ENCODE measurements at regions not wholly inside any gene's neighbourhood (a gene's known extent, or its start where the extent isn't known, plus 50 kb on each side); places are given as distances from the start of the nearest gene placed in this dataset.
"Not testable (repeated sequence)": the region's sequence is repeated elsewhere in the genome, so short reads cannot be mapped to it uniquely, and the experiment has no call there.

DNA sequence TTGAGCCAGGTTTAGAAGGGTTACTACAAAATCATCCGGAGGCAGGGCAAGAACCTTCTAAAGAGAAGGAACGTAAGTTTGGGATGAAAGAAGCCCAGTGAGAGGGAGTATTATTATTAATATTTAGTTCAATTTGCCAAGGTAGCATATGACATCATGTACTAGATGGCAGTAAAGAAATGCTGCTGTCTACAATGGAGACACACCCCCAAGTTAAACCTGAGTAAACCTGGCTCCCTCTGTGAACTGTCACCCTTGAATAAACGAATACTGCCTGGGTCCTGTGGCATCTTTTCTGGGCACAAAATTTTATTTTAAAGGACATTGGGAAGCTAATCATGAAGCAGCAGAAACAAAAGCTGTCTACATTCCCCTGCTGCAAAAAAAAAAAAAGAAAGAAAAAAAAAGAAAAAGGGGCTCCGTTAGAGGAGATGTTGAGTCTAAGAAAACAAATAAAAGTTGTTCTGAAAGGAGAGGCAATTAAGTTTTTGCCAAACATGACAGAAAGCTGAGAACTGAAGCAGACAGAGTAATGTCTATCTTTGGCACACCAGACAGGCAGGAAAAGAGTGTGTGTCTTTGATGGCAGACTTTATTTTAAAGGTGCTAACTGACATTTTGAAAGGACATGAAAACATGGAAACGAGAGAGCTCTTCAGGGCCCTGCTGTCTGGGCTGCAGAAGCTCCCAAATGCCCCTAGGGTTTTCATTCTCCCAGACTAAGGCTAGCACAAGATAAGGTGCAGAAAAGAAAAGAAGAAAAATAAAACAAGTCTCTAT, 557.7 kb upstream of the CHAC2 start:
- Histone ChIP-seq H3K27me3 (no peaks in the 10 kb centered on the region), H3K27ac (no peak overlapping the region), H3K4me1 (no peaks in the 10 kb centered on the region), H3K9me3 (no peaks in the 10 kb centered on the region), H3K36me3 (no peaks in the 10 kb centered on the region), H3K4me3 (no peak overlapping the region)
- intact Hi-C loops (cut with DNase I; ENCODE audit: low total_unique reads): no loop called here
- TF ChIP-seq, protein P1, sequence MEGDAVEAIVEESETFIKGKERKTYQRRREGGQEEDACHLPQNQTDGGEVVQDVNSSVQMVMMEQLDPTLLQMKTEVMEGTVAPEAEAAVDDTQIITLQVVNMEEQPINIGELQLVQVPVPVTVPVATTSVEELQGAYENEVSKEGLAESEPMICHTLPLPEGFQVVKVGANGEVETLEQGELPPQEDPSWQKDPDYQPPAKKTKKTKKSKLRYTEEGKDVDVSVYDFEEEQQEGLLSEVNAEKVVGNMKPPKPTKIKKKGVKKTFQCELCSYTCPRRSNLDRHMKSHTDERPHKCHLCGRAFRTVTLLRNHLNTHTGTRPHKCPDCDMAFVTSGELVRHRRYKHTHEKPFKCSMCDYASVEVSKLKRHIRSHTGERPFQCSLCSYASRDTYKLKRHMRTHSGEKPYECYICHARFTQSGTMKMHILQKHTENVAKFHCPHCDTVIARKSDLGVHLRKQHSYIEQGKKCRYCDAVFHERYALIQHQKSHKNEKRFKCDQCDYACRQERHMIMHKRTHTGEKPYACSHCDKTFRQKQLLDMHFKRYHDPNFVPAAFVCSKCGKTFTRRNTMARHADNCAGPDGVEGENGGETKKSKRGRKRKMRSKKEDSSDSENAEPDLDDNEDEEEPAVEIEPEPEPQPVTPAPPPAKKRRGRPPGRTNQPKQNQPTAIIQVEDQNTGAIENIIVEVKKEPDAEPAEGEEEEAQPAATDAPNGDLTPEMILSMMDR (IDR thresholded peaks at IDR 0.05): no peak
- no peak for DNase-seq

DNA sequence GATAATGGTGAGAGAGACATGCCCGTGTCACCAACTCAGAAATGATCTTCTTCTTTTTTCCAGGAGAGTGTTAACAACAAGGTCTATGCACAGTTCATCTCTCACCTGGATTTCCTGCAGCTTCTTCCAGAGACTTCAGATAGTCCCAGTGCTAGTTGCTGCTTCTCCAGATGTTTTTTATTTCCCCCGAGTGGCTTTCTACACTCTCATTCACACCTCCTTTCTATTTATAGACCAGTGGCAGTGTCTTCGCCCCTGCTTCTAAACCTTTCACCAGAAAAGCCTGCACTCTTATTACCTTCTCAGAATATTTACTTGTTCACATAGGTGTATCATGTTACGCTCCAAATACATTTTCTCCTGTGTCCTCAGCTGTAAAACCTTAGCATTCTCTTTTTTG, 558.8 kb upstream of the CHAC2 start:
- Histone ChIP-seq H3K9me3 (no peaks in the 10 kb centered on the region), H3K27ac (no peak overlapping the region), H3K4me1 (no peaks in the 10 kb centered on the region), H3K27me3 (no peaks in the 10 kb centered on the region), H3K4me3 (no peak overlapping the region), H3K36me3 (no peaks in the 10 kb centered on the region)
- TF ChIP-seq, protein P1 (IDR thresholded peaks at IDR 0.05): no peak
- no peak for DNase-seq
- intact Hi-C loops (cut with DNase I; ENCODE audit: low total_unique reads): no loop called here

DNA sequence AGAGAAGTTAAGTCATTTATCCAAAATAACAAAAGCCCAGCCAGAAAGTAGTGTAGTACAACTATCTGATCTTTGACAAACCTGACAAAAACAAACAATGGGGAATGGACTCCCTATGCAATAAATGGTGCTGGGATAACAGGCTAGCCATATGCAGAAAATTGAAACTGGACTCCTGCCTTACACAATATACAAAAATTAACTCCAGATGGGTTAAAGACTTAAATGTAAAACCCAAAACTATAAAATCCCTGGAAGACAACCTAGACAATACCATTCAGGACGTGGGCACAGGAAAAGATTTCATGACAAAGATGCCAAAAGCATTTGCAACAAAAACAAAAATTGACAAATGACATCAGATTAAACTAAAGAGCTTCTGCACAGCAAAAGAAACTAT, 561.4 kb upstream of the CHAC2 start:
- intact Hi-C loops (cut with DNase I; ENCODE audit: low total_unique reads); H3K4me1 ChIP-seq; H3K9me3 ChIP-seq; DNase-seq; H3K4me3 ChIP-seq; H3K36me3 ChIP-seq; H3K27ac ChIP-seq; H3K27me3 ChIP-seq: not testable (repeated sequence)

DNA sequence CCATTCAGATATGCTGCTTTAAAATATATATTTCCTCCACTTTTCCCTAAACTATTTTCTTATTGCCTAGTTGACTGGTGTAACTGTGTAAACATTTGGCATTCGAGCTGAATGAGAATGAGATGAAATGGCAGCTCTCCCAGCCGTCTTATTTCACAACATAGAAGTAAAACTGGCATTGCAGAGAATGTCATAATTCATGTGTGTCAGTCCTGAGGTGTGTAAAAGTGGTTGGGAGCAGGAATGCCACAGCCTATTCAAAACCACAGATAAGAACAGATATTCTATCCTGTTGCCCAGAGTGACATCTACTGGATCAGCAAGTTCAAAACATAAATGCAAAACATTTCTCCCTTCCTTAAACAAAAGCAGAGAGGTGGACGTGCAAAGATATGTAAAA, 565.5 kb upstream of the CHAC2 start:
- DNase-seq: no peak

DNA sequence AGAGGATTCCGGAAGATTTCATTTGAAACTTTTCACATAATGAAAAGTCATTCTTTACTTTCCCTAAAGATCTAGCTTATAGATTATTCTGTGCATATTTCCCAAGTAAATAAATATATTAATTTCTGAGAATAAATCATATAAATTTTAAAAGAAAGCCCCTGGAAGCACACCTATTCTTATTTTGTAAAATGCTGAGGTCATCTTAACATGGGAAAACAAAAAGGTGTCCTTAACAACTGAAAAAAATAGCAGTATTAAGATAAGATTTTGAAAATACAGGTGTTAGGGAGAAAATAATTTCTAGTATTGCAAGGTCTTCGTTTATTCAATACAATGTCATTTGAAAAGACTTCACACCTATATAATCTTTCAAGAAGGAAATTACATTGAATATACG, 567.5 kb upstream of the CHAC2 start:
- TF ChIP-seq, protein P1 (IDR thresholded peaks at IDR 0.05): no peak
- DNase-seq: no peak
- Histone ChIP-seq H3K27ac (no peak overlapping the region), H3K4me3 (no peak overlapping the region), H3K4me1 (no peaks in the 10 kb centered on the region), H3K27me3 (no peaks in the 10 kb centered on the region), H3K9me3 (no peaks in the 10 kb centered on the region), H3K36me3 (no peaks in the 10 kb centered on the region)
- intact Hi-C loops (cut with DNase I; ENCODE audit: low total_unique reads): no loop called here

More for the DNA sequence above, 565.5 kb upstream of the CHAC2 start:
- Histone ChIP-seq H3K27me3 (no peaks in the 10 kb centered on the region), H3K9me3 (no peaks in the 10 kb centered on the region), H3K36me3 (no peaks in the 10 kb centered on the region), H3K27ac (no peak overlapping the region), H3K4me1 (no peaks in the 10 kb centered on the region), H3K4me3 (no peak overlapping the region)
- TF ChIP-seq, protein P1 (IDR thresholded peaks at IDR 0.05): no peak
- intact Hi-C loops (cut with DNase I; ENCODE audit: low total_unique reads): no loop called here

DNA sequence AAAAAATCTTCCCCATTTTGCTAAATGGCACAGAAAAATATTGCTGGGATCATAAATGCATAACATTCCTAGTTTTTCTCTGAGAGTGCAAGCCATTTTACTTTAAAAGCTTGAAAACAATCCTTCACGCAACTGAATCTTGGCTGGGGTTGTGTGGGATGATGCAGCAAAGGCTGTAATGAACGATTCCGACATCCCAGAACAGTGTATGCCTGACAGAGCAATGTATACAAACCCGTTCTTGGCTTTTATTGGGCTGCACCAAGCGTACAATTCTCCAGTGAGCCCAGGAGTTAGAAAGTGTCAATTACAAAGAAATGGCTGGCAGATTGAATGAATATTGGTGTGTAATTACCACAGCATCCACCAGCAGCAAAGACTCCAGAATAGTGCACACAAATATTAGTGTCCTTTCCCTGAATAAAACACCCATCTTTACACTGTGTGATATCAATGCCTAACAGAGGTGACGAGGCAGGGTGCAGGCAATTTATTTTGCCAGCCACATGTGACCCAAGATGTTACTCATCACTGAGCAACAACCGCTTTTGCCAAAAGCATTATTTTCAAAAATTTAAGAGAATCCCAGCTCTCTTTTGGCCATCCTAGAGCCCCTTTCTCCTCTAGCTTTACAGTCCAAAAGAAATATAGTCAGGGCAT, 578.6 kb upstream of the CHAC2 start:
- intact Hi-C loops (cut with DNase I; ENCODE audit: low total_unique reads): no loop called here
- H3K9me3 ChIP-seq: no peaks in the 10 kb centered on the region
- TF ChIP-seq, protein P1 (IDR thresholded peaks at IDR 0.05): no peak
- no peaks in the 10 kb centered on the region for H3K27me3 ChIP-seq
- no peak overlapping the region for H3K27ac ChIP-seq
- H3K4me3 ChIP-seq: no peak overlapping the region
- no peak for DNase-seq
- no peaks in the 10 kb centered on the region for H3K36me3 ChIP-seq
- H3K4me1 ChIP-seq: no peaks in the 10 kb centered on the region
